Kidney capillary endothelial cell (primary cell): ENCODE measurements at regions not wholly inside any gene's neighbourhood (a gene's known extent, or its start where the extent isn't known, plus 50 kb on each side); places are given as distances from the start of the nearest gene placed in this dataset.
"Not testable (repeated sequence)": the region's sequence is repeated elsewhere in the genome, so short reads cannot be mapped to it uniquely, and the experiment has no call there.

Experiments
- DNase-seq: peaks from one replicate; pipeline ENCODE4 v3.0.0-alpha.2; 2018; ENCODE audit warnings: low spot score

DNA sequence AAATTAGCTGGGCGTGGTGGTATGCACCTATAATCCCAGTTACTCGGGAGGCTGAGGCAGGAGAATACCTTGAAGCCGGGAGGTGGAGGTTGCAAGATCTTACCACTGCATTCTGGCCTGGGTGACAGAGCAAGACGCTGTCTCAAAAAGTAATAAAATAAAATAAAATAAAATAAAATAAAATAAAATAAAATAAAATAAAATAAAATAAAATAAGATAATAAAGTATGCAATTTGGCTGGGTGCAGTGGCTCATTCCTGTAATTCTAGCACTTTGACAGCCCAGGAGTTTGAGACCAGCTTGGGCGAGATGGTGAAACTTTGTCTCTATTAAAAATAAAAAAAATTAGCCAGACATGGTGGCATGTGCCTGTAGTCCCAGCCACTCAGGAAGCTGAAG is 85.6 kb upstream of the XPO1 start:
- DNase-seq, result no peak

DNA sequence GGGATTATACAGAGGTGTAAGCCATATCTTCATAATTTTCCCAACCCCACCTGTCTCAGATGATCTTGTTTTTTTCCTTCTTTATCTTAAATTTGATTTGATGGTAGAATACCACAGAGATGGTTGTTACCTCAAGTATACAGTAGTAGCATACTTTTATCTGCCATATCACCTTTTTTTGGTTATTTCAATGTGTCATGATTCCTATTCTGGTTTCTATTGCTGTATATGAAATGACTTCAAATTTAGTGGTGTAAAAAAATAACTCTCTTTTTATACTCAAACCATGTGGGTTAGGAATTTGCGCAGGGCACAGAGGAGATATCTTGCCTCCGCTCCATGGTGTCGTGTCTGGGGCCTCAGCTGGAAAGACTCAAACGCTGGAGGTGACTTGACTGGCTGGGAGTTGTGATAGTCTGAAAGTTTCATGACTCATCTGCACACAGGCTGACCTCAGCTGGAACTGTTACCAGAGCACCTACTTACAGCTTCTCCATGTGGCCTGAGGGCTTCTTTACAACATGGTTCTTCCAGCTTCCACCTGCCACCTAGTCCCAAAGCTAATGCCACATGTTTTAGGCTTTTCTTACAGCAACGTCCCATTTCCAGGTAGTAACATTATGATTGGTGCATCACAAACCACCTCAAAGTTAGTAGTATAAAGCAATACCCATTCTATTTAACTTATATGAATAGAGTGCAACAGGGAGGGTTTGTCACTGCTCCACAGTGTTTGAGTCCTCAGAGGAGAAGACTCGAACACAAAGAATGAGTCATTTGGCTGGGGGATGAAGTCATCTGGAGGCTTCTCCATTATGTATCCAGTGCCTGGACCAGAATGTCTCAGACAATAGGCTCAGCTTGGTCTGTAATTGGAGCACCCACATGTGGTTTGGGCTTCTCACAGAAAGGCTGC is 82.3 kb upstream of the XPO1 start:
- peak; percentile 73 for DNase-seq

DNA sequence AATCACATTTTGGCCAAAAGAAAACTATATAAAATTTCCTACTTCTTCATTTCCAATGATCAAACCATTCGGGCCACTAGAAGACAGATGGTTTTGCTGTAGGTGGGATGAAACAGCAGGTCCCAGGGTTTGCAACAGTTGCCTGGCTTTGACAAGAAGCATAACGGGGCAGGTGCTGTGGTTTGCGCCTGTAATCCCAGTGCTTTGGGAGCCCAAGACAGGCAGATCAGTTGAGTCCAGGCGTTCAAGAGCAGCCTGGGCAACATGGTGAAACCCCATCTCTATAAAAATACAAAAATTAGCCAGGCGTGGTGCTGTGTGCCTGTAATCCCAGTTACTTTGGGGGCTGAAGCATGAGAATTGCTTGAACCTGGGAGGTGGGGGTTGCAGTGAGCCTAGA is 81.4 kb upstream of the XPO1 start:
- no peak for DNase-seq

DNA sequence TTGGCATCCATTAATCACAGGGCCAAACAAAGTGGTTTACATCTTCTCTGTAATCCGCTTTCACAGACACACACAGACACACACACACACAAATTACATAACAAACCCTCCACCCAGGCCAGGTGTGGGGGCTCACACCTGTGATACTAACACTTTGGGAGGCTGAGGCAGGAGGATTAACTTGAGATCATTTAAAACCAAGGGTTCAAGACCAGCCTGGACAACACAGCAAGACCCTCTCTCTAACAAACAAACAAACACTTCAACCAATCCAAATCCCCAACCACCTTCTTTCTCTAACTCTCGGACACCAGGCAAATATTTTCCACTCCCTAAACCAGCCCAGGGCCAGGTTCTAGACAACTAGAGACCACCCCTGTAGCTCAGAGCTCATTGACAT is 79.5 kb upstream of the XPO1 start:
- no peak for DNase-seq

DNA sequence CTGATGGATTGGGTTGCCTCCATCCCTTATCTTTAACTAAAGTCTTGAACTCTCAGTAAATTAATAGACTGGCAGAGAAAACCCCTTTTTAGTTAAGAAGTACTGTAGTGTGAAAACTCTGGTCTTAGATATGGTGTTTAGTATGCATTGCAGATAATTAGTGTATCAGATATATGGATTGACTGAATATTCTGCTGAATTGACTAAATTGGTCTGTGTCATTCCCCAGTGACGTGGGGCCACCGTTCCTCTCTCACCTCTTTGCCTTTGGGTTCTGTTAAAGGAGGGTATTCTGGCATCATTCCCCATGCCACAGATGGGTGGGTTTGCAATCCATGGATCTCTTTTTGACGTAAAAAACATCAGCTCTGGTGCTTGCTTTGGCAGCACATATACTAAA is 67.1 kb upstream of the XPO1 start:
- DNase-seq, result no peak

DNA sequence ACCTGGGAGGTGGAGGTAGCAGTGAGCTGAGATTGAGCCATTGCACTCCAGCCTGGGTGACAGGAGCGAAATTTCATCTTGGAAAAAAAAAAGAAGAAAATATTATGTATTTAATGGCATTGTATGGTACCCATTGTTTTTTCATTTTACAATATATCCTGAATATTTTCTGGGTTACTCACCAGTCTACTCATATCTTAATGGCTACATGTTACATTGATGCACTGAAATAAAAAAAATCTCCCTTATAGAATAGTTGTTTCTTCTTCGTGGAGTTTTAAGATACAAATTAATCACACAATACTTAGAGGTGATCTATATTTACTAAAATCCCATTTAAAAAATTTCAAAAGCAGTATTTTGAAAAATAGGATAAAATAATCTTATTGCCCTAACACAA is 66.3 kb upstream of the XPO1 start:
- DNase-seq, result peak; percentile 52

DNA sequence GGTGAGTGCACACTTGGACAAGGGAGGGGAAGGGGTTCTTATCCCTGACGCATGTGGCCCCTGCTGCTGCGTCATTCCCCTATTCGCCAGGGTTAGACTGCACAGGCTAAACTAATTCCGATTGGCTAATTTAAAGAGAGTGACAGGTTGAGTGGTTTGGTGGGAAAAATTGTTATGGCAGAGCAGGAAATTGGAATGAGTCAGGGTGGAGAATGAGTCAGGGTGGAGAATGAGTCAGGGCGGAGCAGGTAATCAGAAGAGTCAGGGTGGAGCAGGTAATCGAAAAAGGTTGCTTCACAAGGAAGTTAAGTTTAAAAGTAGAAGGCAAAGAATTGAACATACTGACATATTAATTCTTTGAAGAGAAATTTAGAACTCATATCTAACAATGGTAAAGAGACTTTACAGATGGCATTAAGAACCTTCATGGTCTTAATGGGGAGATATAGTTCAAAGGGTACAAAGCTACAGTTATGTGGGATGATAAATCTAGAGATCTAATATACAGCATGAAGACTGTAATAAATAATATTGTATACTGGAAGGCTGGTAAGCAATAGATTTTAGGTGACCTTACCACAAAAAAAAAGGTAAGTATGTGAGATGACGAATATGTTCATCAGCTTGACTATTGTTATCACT is 60.5 kb upstream of the XPO1 start:
- DNase-seq, result not testable (repeated sequence)

DNA sequence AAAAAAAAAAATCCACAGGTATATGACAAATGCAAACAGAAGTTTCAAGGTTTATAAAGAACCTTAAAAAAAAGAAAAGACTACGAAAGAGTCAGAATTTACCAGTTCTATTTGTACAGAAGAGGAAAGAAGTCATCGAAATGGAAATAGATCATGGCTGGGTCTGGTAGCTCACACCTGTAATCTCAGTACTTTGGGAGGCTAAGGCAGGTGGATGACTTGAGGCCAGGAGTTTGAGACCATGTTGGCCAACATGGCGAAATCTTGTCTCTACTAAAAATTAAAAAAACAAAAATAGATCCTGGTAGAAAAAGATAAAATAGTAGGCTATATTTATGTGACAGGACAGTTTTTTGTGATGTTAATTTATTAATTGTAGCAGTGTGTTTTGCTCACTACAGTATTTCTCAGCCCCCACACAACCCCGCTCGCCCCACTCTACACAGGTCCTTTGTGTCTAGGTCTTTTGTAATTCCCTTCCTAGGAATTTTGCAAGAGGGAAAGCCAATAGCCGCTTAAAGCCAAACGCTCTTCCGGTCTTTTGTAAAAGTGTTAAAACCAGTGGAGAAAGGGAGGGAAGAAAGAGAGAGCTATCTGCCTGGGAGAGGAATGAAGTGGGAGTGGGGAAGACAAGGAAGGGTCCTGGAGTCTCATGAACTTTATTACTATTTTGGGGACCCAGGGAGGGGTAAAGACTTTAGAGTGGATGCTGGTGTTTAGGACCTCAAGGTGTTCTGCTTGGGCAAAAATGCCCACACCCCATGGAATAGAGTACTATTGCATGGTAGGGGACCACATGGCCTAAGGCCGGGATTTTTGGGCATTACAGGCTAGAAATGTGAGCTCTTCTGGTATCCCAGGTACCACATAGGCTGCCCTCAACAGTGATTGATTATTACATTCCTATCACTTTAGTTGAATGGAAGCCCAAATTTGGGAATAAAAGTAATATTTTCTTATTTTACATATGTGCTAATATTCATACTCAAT is 59.4 kb upstream of the XPO1 start:
- no peak for DNase-seq

DNA sequence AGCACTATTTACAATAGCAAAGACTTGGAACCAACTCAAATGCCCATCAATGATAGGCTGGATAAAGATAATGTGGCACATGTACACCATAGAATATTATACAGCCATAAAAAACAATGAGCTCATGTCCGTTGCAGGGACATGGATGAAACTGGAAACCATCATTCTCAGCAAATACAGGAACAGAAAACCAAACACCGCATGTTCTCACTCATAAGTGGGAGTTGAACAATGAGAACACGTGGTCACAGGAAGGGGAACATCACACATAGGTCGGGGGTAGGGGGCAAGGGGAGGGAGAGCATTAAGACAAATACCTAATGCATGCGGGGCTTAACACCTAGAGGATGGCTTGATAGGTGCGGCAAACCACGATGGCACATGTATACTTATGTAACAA is 56.0 kb upstream of the XPO1 start:
- DNase-seq, result not testable (repeated sequence)

DNA sequence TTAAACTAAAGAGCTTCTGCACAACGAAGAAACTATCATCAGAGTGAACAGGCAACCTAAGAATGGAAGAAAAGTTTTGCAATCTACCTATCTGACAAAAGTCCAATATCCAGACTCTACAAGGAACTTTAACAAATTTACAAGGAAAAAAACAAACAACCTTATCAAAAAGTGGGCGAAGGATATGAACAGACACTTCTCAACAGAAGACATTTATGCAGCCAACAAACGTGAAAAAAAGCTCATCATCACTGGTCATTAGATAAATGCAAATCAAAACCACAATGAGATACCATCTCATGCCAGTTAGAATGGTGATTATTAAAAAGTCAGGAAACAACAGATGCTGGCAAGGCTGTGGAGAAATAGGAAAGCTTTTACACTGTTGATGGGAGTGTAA is 55.5 kb upstream of the XPO1 start:
- not testable (repeated sequence) for DNase-seq

DNA sequence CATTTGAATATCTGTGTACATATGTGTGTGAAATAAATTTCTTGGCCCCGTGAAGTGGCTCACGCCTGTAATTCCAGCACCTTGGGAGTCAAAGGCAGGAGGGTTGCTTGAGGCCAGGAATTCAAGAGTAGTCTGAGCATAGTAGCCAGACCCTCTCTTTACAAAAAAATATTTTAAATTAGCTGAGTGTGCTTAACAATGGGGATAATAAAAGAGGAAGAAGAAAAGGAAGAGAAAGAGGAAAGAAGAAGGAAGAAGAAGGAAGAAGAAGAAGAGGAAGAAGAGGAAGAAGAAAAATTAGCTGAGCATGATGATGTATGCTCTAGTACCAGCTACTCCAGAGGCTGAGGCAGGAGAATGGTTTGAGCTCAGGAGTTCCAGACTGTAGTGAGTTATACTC is 52.1 kb upstream of the XPO1 start:
- DNase-seq, result no peak

DNA sequence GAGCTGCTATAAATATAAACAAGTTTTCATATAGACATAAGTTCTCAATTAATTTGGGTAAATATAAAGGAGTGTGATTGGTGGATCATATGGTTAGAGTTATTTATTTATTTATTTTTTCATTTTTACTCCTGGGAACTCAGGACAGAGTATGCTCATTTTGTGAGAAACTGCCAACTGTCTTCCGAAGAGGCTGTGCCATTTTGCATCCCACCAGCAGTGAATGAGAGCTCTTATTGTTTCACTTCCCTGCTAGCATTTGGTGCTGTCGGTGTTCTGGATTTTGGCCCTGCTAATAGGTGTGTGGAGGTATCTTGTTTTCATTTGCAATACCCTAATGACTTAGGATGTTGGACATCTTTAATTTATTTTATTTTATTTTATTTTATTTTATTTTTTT is 50.4 kb upstream of the XPO1 start:
- no peak for DNase-seq
